HL-60 (cell line): ENCODE measurements at regions not wholly inside any gene's neighbourhood (a gene's known extent, or its start where the extent isn't known, plus 50 kb on each side); places are given as distances from the start of the nearest gene placed in this dataset.

ENCODE experiments used
- DNase-seq, 2 experiments: peaks; one replicate each; pipeline ENCODE4 v3.0.0-alpha.2; 2010 to 2020; ENCODE audit warnings: low read depth in 1 of 2, low spot score in 1 of 2
- H3K27ac ChIP-seq: fragments of 250-450 bp; sonication (Bioruptor Pico); replicated peaks from 2 replicates; pipeline ENCODE4 v1.5.1; 2020; ENCODE audit warnings: mild to moderate bottlenecking, moderate library complexity
- H3K27me3 ChIP-seq: fragments of 250-450 bp; sonication (Bioruptor Pico); 2 replicates; pipeline ENCODE4 v1.5.1; 2021; ENCODE audit warnings: mild to moderate bottlenecking, moderate library complexity; ENCODE audit not compliant: insufficient read depth, poor library complexity, severe bottlenecking
- H3K4me3 ChIP-seq: replicated peaks from 2 replicates; pipeline ENCODE4 v1.5.1; 2011; ENCODE audit warnings: mild to moderate bottlenecking, control low read depth, low read length; ENCODE audit not compliant: insufficient read depth
- CTCF ChIP-seq: IDR thresholded peaks from one replicate; pipeline ENCODE4 v1.5.1; 2011; ENCODE audit warnings: low read length, control low read depth, inconsistent platforms; ENCODE audit not compliant: insufficient read depth
- GABPA ChIP-seq: IDR thresholded peaks from 2 replicates; pipeline ENCODE4 v1.6.1; 2012; ENCODE audit warnings: low read depth
- POLR2AphosphoS5 ChIP-seq: IDR thresholded peaks from 2 replicates; pipeline ENCODE4 v1.6.1; 2012; ENCODE audit warnings: low read depth
- REST ChIP-seq: IDR thresholded peaks from 2 replicates; pipeline ENCODE4 v1.6.1; 2012; ENCODE audit warnings: low read depth; ENCODE audit not compliant: insufficient replicate concordance
- SPI1 ChIP-seq: IDR thresholded peaks from 2 replicates; pipeline ENCODE4 v1.6.1; 2012; ENCODE audit warnings: low read depth, mild to moderate bottlenecking, borderline replicate concordance

GRCh38 chr9:20197976-20198685, 409.3 kb upstream of the SLC24A2 start:
- Histone ChIP-seq H3K27me3 (no peaks in the 10 kb centered on the region), H3K4me3 (no peak overlapping the region), H3K27ac (no peak overlapping the region)
- TF ChIP-seq CTCF (no peak), GABPA (no peak), POLR2AphosphoS5 (no peak), REST (no peak), SPI1 (no peak)
- no peak for DNase-seq

GRCh38 chr9:20191228-20191840, 402.5 kb upstream of the SLC24A2 start:
- Histone ChIP-seq H3K27me3 (no peaks in the 10 kb centered on the region), H3K27ac (no peak overlapping the region), H3K4me3 (no peak overlapping the region)
- DNase-seq, result no peak
- TF ChIP-seq REST (no peak), SPI1 (no peak), POLR2AphosphoS5 (no peak), CTCF (no peak), GABPA (no peak)

DNA sequence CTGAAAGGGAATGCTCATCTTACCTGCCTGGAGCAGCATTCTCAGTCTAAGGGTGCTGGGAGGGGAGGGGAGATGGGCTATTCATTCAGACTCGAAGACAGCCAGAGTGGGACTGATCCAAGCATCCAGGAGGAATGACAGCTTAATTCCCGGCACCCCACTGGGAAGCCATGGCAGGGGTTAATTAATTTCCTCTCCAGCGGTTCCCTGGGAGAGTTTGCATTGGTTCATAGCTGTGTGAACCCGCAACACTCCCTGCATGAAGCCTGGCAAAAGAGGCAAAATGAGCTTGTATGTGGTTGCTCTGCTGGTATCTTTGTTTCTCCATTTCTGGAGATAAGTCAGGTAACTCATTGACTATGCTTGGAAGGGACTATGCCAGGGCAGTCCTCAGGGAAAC, 401.0 kb upstream of the SLC24A2 start:
- TF ChIP-seq REST, result no peak
- no peak for TF ChIP-seq GABPA
- no peak for TF ChIP-seq POLR2AphosphoS5
- TF ChIP-seq SPI1, result no peak
- TF ChIP-seq CTCF, result no peak

More for the DNA sequence above, 401.0 kb upstream of the SLC24A2 start:
- H3K27ac ChIP-seq, result no peak overlapping the region
- H3K4me3 ChIP-seq, result no peak overlapping the region
- no peaks in the 10 kb centered on the region for H3K27me3 ChIP-seq
- no peak for DNase-seq
